H1 (cell line): ENCODE measurements at regions not wholly inside any gene's neighbourhood (a gene's known extent, or its start where the extent isn't known, plus 50 kb on each side); places are given as distances from the start of the nearest gene placed in this dataset.

ENCODE experiments used
- CTCF ChIA-PET: fragments of 300-600 bp; sonication (Branson Sonifier 250); formaldehyde crosslinking; loops from one replicate; lab custom pipeline; 2021; ENCODE audit not compliant: partially characterized antibody; lab: Charles Lee
- POLR2A ChIA-PET: fragments of 300-600 bp; sonication (Branson Sonifier 250); formaldehyde crosslinking; loops from one replicate; lab custom pipeline; 2021; ENCODE audit warnings: inconsistent platforms; ENCODE audit not compliant: partially characterized antibody; lab: Charles Lee
- DNase-seq, 2 experiments: peaks; one replicate each; pipeline versions ENCODE4 v3.0.0 to v3.0.0-alpha.2; 2010 to 2022; ENCODE audit warnings: low spot score in 2 of 2, low read depth in 1 of 2, mixed read lengths in 1 of 2
- FAIRE-seq: peaks from 2 replicates; lab custom pipeline; 2011; peaks lifted over from hg19 to GRCh38; lab: Jason Lieb, UNC
- H2AFZ ChIP-seq: 2 replicates; pipeline ENCODE4 v1.8.1; 2012; ENCODE audit warnings: low read length, inconsistent platforms
- H2AK5ac ChIP-seq: 2 replicates; pipeline ENCODE4 v1.6.1; 2013; ENCODE audit warnings: low read depth, low read length
- H2BK120ac ChIP-seq: replicated peaks from 2 replicates; pipeline ENCODE3; 2013; ENCODE audit warnings: low read depth, low read length, inconsistent platforms
- H2BK12ac ChIP-seq: 2 replicates; pipeline ENCODE4 v1.6.1; 2013; ENCODE audit warnings: low read depth, low read length
- H2BK15ac ChIP-seq: 2 replicates; pipeline ENCODE4 v1.6.1; 2013; ENCODE audit warnings: low read length
- H2BK20ac ChIP-seq: 2 replicates; pipeline ENCODE4 v1.6.1; 2013; ENCODE audit warnings: low read length
- H2BK5ac ChIP-seq: 2 replicates; pipeline ENCODE4 v1.6.1; 2013; ENCODE audit warnings: low read depth, low read length
- H3K14ac ChIP-seq: 2 replicates; pipeline ENCODE4 v1.6.1; 2013; ENCODE audit warnings: inconsistent platforms; ENCODE audit not compliant: insufficient read length
- H3K18ac ChIP-seq: 2 replicates; pipeline ENCODE4 v1.6.1; 2013; ENCODE audit warnings: low read length; ENCODE audit errors: extremely low read depth
- H3K23ac ChIP-seq: 2 replicates; pipeline ENCODE4 v1.6.1; 2013; ENCODE audit warnings: inconsistent platforms; ENCODE audit not compliant: insufficient read length
- H3K23me2 ChIP-seq: 2 replicates; pipeline ENCODE4 v1.6.1; 2013; ENCODE audit warnings: low read depth, low read length
- H3K27ac ChIP-seq: 2 replicates; pipeline ENCODE4 v1.6.1; 2011; ENCODE audit warnings: low read depth, low read length, inconsistent platforms
- H3K27me3 ChIP-seq, 4 experiments: replicated peaks in 1 of 4; 1 replicate in 1 of 4; 2 replicates in 3 of 4; pipeline versions ENCODE4 v1.6.1 to v1.8.1; 2011 to 2013; ENCODE audit warnings: low read length in 3 of 4, mild to moderate bottlenecking in 3 of 4, inconsistent platforms in 2 of 4, mixed read lengths in 2 of 4, moderate library complexity in 1 of 4; ENCODE audit not compliant: control insufficient read depth in 3 of 4, insufficient read depth in 3 of 4; ENCODE audit errors: extremely low read depth in 1 of 4
- H3K36me3 ChIP-seq, 4 experiments: 2 replicates each; pipeline versions ENCODE4 v1.6.1 to v1.8.1; 2011 to 2013; ENCODE audit warnings: mild to moderate bottlenecking in 4 of 4, low read length in 3 of 4, moderate library complexity in 2 of 4, control low read depth in 1 of 4, inconsistent platforms in 1 of 4; ENCODE audit not compliant: insufficient read depth in 4 of 4, control insufficient read depth in 2 of 4
- H3K4ac ChIP-seq: replicated peaks from 2 replicates; pipeline ENCODE3; 2013; ENCODE audit warnings: low read length, low read depth, mixed read lengths, inconsistent platforms; ENCODE audit not compliant: insufficient read length
- H3K4me1 ChIP-seq, 4 experiments: replicated peaks in 1 of 4; 1 replicate in 1 of 4; 2 replicates in 3 of 4; pipeline versions ENCODE4 v1.6.1 to v1.8.1; 2011 to 2013; ENCODE audit warnings: low read length in 3 of 4, inconsistent platforms in 2 of 4, mixed read lengths in 1 of 4; ENCODE audit not compliant: insufficient read depth in 4 of 4, control insufficient read depth in 3 of 4
- H3K4me2 ChIP-seq, 2 experiments: 2 replicates each; pipeline versions ENCODE4 v1.6.1 to v1.8.1; 2011 to 2013; ENCODE audit warnings: low read depth in 2 of 2, low read length in 2 of 2, control low read depth in 1 of 2, inconsistent platforms in 1 of 2, mild to moderate bottlenecking in 1 of 2; ENCODE audit not compliant: insufficient read depth in 1 of 2
- H3K4me3 ChIP-seq, 4 experiments: fragments of 200-600, 300-600 bp in 1 of 4; sonication (generic), shearing (Covaris generic), sonication (Bioruptor Twin) in 1 of 4; 2 replicates each; pipeline versions ENCODE4 v1.5.1 to v1.8.1; 2011 to 2016; ENCODE audit warnings: low read length in 4 of 4, low read depth in 3 of 4, control low read depth in 2 of 4, inconsistent platforms in 2 of 4, mild to moderate bottlenecking in 2 of 4, mixed read lengths in 1 of 4, moderate library complexity in 1 of 4; ENCODE audit not compliant: insufficient read depth in 2 of 4; ENCODE audit errors: extremely low read depth in 1 of 4
- H3K56ac ChIP-seq: replicated peaks from 2 replicates; pipeline ENCODE3; 2013; ENCODE audit warnings: low read depth, mild to moderate bottlenecking, mixed read lengths, low read length, inconsistent platforms; ENCODE audit not compliant: insufficient read length
- H3K79me1 ChIP-seq: 2 replicates; pipeline ENCODE4 v1.6.1; 2013; ENCODE audit warnings: low read depth, low read length, control low read depth
- H3K79me2 ChIP-seq, 2 experiments: 2 replicates each; pipeline versions ENCODE4 v1.6.1 to v1.8.1; 2012 to 2013; ENCODE audit warnings: low read length in 2 of 2, mild to moderate bottlenecking in 2 of 2, inconsistent platforms in 1 of 2; ENCODE audit not compliant: insufficient read depth in 2 of 2, control insufficient read depth in 1 of 2
- H3K9ac ChIP-seq, 4 experiments: replicated peaks in 1 of 4; 1 replicate in 1 of 4; 2 replicates in 3 of 4; pipeline versions ENCODE4 v1.6.1 to v1.8.1; 2011 to 2013; ENCODE audit warnings: low read depth in 3 of 4, low read length in 3 of 4, control low read depth in 2 of 4, mild to moderate bottlenecking in 2 of 4, moderate library complexity in 2 of 4, inconsistent platforms in 1 of 4; ENCODE audit errors: extremely low read depth in 1 of 4
- H3K9me3 ChIP-seq, 2 experiments: 2 replicates each; pipeline versions ENCODE4 v1.6.1 to v1.8.1; 2012 to 2013; ENCODE audit warnings: mild to moderate bottlenecking in 2 of 2, moderate library complexity in 2 of 2, control low read depth in 1 of 2, inconsistent platforms in 1 of 2, low read depth in 1 of 2, low read length in 1 of 2, mixed read lengths in 1 of 2; ENCODE audit not compliant: insufficient read depth in 2 of 2
- H4K20me1 ChIP-seq, 2 experiments: replicated peaks in 1 of 2; 2 replicates each; pipeline versions ENCODE3 to v1.8.1; 2011 to 2013; ENCODE audit warnings: inconsistent platforms in 2 of 2, low read length in 2 of 2, mild to moderate bottlenecking in 1 of 2; ENCODE audit not compliant: insufficient read depth in 2 of 2, control insufficient read depth in 1 of 2
- H4K5ac ChIP-seq: 2 replicates; pipeline ENCODE4 v1.6.1; 2013; ENCODE audit warnings: low read length, low read depth, mixed read lengths, inconsistent platforms; ENCODE audit not compliant: insufficient read length
- H4K8ac ChIP-seq: 2 replicates; pipeline ENCODE4 v1.8.0; 2013; ENCODE audit warnings: mild to moderate bottlenecking, moderate library complexity, low read length, inconsistent platforms; ENCODE audit not compliant: insufficient read depth; ENCODE audit errors: extremely low read depth
- H4K91ac ChIP-seq: replicated peaks from 2 replicates; pipeline ENCODE3; 2013; ENCODE audit warnings: low read length, mixed read lengths, inconsistent platforms; ENCODE audit not compliant: insufficient read length
- BRCA1 ChIP-seq: IDR thresholded peaks from 2 replicates; pipeline ENCODE4 v1.6.1; 2012; ENCODE audit warnings: low read depth, low read length, improper control_type of control experiment
- EZH2 ChIP-seq: fragments of 200-600 bp; sonication (generic); IDR thresholded peaks from 2 replicates; pipeline ENCODE4 v1.7.1; 2012; ENCODE audit warnings: low read depth, mild to moderate bottlenecking, moderate library complexity, low read length, inconsistent platforms; ENCODE audit not compliant: severe bottlenecking
- HDAC6 ChIP-seq: IDR thresholded peaks from one replicate; pipeline ENCODE4 v1.7.1; 2012; ENCODE audit warnings: low read depth, mild to moderate bottlenecking, inconsistent platforms, low read length, moderate library complexity
- MAFK ChIP-seq: IDR thresholded peaks from 2 replicates; pipeline ENCODE4 v1.6.1; 2012; ENCODE audit warnings: low read depth, mild to moderate bottlenecking, improper control_type of control experiment, low read length
- POU5F1 ChIP-seq: IDR thresholded peaks from 2 replicates; pipeline ENCODE4 v1.6.1; 2011; ENCODE audit warnings: low read depth, mild to moderate bottlenecking, low read length, moderate library complexity
- SRF ChIP-seq: IDR thresholded peaks from 2 replicates; pipeline ENCODE4 v1.6.1; 2011; ENCODE audit warnings: mild to moderate bottlenecking, low read depth, low read length, moderate library complexity
- YY1 ChIP-seq: IDR thresholded peaks from 2 replicates; pipeline ENCODE4 v1.6.1; 2011; ENCODE audit warnings: low read depth, mild to moderate bottlenecking, low read length
- ZNF274 ChIP-seq: IDR thresholded peaks from 2 replicates; pipeline ENCODE4 v1.7.0; 2012; ENCODE audit warnings: low read length, borderline replicate concordance; ENCODE audit errors: extremely low read depth
- WGBS, 2 experiments: shearing (Covaris generic) in 1 of 2; methylation state at CpG; one replicate each; pipeline versions ENCODE4 v1.1.6 to v1.1.7; 2013 to 2015; ENCODE audit warnings: low lambda C conversion rate in 2 of 2, mixed read lengths in 2 of 2, inconsistent platforms in 1 of 2, low coverage in 1 of 2, missing lambda C conversion rate in 1 of 2; ENCODE audit not compliant: insufficient replicate concordance in 2 of 2, insufficient coverage in 1 of 2, insufficient read length in 1 of 2; ENCODE audit errors: extremely low coverage in 1 of 2, missing lambda C conversion rate in 1 of 2; 5-methylcytosine and 5-hydroxymethylcytosine counted together
- TF ChIP-seq, protein P1 (sequence below): IDR thresholded peaks from 2 replicates; pipeline ENCODE4 v1.6.1; 2012; ENCODE audit warnings: inconsistent platforms
- TF ChIP-seq, protein P2 (sequence below): IDR thresholded peaks from 2 replicates; pipeline ENCODE4 v1.6.1; 2012; ENCODE audit warnings: inconsistent platforms

DNA sequence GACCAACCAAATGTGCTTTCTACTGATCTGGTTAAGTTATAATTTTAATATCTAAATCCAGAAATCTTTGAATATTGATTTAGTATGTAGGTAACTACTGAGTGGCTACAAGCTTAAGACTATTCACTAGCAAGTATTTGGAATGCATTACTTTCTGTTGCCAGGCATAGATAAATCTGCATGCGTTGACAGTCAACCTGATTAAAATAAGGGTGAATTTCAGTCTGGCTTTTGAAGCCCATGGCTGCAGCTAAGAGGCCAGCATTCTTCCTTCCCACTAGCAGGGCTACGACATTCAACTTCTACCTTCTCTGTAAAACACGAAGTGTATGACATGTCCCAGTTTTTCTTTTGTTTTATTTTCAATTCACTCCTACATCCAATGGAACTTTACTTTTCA, 340.6 kb downstream of the EPHA4 start:
- FAIRE-seq (no peak), DNase-seq (no peak)
- H3K14ac ChIP-seq: no peak overlapping the region
- ChIA-PET POLR2A (no interaction called here), CTCF (no interaction called here)
- H2BK5ac ChIP-seq: no peak overlapping the region
- no peak overlapping the region for H2BK120ac ChIP-seq
- no peaks in the 10 kb centered on the region for H3K36me3 ChIP-seq
- no peak overlapping the region for H4K91ac ChIP-seq
- TF ChIP-seq HDAC6 (no peak), MAFK (no peak), EZH2 (no peak), BRCA1 (no peak), ZNF274 (no peak), POU5F1 (no peak), SRF (no peak), YY1 (no peak)
- TF ChIP-seq, protein P1, sequence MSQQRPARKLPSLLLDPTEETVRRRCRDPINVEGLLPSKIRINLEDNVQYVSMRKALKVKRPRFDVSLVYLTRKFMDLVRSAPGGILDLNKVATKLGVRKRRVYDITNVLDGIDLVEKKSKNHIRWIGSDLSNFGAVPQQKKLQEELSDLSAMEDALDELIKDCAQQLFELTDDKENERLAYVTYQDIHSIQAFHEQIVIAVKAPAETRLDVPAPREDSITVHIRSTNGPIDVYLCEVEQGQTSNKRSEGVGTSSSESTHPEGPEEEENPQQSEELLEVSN: no peak
- TF ChIP-seq, protein P2, sequence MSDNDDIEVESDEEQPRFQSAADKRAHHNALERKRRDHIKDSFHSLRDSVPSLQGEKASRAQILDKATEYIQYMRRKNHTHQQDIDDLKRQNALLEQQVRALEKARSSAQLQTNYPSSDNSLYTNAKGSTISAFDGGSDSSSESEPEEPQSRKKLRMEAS: no peak
- H3K23me2 ChIP-seq: no peaks in the 10 kb centered on the region
- no peak overlapping the region for H3K56ac ChIP-seq
- no peaks in the 10 kb centered on the region for H3K27me3 ChIP-seq
- no peak overlapping the region for H2AK5ac ChIP-seq
- no peak overlapping the region for H3K4me3 ChIP-seq
- no peak overlapping the region for H3K4me2 ChIP-seq
- WGBS, 2 experiments: 88% methylated on average over 3 of the region's 3 CpGs; no CpG with 5 or more reads in 1 of the 2 experiments
- no peak overlapping the region for H2BK12ac ChIP-seq
- H4K20me1 ChIP-seq: no peaks in the 10 kb centered on the region
- no peak overlapping the region for H2BK20ac ChIP-seq
- H3K79me1 ChIP-seq: no peaks in the 10 kb centered on the region
- no peak overlapping the region for H3K9ac ChIP-seq
- no peak overlapping the region for H3K27ac ChIP-seq
- H3K23ac ChIP-seq: no peak overlapping the region
- no peaks in the 10 kb centered on the region for H3K4me1 ChIP-seq
- no peak overlapping the region for H2AFZ ChIP-seq
- H4K5ac ChIP-seq: no peak overlapping the region
- no peaks in the 10 kb centered on the region for H3K79me2 ChIP-seq
- no peak overlapping the region for H3K18ac ChIP-seq
- no peaks in the 10 kb centered on the region for H3K9me3 ChIP-seq
- no peak overlapping the region for H4K8ac ChIP-seq
- no peak overlapping the region for H3K4ac ChIP-seq
- H2BK15ac ChIP-seq: no peak overlapping the region
